Fibroblast of villous mesenchyme (primary cell): ENCODE measurements at regions not wholly inside any gene's neighbourhood (a gene's known extent, or its start where the extent isn't known, plus 50 kb on each side); places are given as distances from the start of the nearest gene placed in this dataset.

ENCODE experiments used
- DNase-seq: peaks from one replicate; pipeline ENCODE4 v3.0.0-alpha.2; 2010; ENCODE audit warnings: low read depth
- H3K4me3 ChIP-seq: 2 replicates; pipeline ENCODE4 v1.5.1; 2011; ENCODE audit warnings: low read depth, mild to moderate bottlenecking, low read length
- TF ChIP-seq, protein P1 (sequence below): IDR thresholded peaks from 2 replicates; pipeline ENCODE4 v1.5.1; 2012; ENCODE audit warnings: low read depth, mild to moderate bottlenecking, low read length; ENCODE audit not compliant: insufficient read depth

DNA sequence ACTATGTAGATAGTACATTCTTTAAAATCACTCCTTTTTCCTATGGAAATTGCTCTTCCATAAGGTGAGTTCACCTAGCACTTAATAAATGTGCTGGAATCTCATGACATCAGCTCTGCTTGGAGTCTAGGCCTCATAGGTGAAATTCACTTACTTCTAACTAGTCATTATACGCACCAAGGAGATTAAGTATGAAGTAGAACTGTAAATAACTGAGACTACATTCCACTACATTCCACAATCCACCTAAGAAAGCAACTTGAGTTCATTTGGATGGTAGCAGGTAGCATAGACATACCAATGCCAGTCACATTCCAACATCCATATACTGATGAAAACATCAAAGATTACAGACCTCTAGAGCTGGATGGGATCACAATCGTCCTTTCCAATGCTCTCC, 64.3 kb downstream of the NIBAN1 start:
- TF ChIP-seq, protein P1, sequence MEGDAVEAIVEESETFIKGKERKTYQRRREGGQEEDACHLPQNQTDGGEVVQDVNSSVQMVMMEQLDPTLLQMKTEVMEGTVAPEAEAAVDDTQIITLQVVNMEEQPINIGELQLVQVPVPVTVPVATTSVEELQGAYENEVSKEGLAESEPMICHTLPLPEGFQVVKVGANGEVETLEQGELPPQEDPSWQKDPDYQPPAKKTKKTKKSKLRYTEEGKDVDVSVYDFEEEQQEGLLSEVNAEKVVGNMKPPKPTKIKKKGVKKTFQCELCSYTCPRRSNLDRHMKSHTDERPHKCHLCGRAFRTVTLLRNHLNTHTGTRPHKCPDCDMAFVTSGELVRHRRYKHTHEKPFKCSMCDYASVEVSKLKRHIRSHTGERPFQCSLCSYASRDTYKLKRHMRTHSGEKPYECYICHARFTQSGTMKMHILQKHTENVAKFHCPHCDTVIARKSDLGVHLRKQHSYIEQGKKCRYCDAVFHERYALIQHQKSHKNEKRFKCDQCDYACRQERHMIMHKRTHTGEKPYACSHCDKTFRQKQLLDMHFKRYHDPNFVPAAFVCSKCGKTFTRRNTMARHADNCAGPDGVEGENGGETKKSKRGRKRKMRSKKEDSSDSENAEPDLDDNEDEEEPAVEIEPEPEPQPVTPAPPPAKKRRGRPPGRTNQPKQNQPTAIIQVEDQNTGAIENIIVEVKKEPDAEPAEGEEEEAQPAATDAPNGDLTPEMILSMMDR: no peak
- no peak for DNase-seq
- H3K4me3 ChIP-seq: no peak overlapping the region

DNA sequence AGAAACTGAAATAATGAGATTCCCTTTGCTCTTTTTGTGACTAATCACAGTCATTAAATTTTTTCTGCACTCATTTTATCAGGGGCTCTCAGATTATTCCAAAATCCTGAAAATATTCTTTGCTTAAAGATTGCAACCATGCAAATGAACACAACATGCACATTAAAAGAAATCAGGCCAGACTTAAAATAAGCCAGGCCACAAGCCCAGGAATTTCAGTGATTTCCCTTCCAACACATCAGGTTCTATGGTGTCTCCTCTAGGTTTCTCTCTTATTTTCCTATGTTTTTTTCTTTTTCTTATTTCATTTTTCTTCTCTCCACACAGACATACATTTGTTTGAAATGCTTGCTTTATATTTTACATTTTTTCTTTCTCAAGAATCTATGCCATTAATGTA, 65.3 kb downstream of the NIBAN1 start:
- no peak overlapping the region for H3K4me3 ChIP-seq
- TF ChIP-seq, protein P1: no peak
- no peak for DNase-seq

DNA sequence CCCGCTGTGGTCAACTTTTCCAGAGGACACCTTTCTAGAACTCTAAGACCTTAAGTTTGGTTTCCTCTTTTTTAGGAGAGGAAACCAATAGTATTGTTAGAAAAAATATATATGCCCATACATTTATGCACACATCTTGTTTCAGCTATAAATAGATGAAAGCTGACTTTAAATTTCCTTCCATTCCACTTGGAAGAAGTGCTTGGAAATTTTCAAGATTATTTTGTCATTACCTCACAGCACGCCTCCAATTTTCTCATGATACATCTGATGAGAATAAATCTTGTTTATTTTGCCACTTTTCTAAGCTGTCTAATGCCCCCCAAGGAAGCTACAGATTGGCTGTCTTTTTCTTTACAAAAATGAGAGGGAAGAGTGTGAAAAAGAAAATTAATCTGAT, 65.8 kb downstream of the NIBAN1 start:
- TF ChIP-seq, protein P1: no peak
- no peak for DNase-seq
- H3K4me3 ChIP-seq: no peak overlapping the region

DNA sequence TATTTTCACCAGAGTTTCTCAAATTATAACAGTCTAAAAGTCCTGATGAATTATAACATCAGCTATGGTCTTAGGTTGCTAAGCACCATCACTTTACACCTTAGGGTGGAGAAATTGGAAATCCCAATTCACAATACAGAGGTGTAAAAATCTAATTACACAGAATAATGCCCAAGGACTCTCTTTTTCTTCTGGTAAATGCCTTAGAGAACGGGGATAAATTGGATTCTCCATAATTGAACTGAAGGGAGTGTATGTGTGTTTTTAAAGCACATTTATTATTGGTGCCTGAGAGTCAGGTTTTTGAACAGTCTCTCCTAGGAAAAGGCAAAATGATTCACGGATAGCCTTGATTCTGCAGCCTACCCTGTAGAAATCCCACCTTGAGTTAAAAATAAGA, 66.8 kb downstream of the NIBAN1 start:
- TF ChIP-seq, protein P1: no peak
- DNase-seq: no peak

DNA sequence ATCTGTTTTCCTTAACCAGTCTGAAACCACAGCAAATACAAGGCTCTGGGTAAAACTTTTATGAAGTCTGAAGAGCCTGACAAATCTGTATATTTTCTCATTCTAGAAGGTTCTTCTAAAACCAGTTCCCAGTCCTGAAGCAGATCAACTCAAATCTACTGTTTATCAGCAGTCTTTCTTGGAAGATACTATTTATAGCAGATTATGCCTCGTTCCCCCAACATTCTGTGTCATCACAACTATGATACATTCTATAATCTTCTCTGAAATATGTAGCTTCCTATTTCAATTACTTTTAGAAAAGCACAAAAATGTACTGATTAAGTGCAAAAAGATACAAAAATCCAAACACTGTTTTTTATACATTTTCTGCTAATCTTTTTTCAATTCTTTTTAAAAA, 67.5 kb downstream of the NIBAN1 start:
- no peak for DNase-seq
- TF ChIP-seq, protein P1: no peak
- no peak overlapping the region for H3K4me3 ChIP-seq

More for the DNA sequence above, 66.8 kb downstream of the NIBAN1 start:
- no peak overlapping the region for H3K4me3 ChIP-seq

DNA sequence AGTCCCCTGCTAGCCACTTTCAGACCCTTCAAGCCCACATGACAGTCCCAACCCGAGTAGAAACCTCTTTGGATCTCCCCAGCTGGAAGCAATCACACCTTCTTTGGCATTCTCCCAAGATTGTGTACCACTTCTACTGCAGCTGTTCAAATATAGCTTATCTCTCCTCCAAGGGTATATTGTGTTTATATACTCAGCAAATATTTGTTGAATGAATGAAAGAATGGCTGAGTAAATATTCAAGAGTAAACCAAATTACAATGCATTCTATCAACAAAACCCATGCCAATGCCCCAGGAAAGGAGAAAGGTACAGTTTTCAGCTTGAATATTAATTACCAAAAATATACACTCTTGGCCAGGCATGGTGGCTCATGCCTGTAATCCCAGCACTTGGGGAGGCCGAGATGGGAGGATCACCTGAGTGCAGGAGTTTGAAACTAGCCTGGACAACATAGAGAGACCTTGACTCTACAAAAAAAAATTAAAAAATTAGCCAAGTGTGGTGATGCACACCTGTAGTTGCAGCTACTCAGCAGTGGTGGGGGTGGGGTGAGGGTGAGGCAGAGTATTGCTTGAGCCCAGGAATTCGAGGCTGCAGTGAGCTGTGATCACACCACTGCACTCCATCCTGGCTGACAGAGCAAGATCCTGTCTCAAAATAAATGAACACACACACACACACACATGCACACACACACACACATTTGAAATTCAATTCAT, 68.5 kb downstream of the NIBAN1 start:
- DNase-seq: no peak
- no peak overlapping the region for H3K4me3 ChIP-seq
- TF ChIP-seq, protein P1: no peak
